GM23338 (cell line): ENCODE measurements at regions not wholly inside any gene's neighbourhood (a gene's known extent, or its start where the extent isn't known, plus 50 kb on each side); places are given as distances from the start of the nearest gene placed in this dataset.

Experiments used
- CREB1 ChIP-seq: fragments of 250-450 bp; sonication (Bioruptor Pico); IDR thresholded peaks from 2 replicates; pipeline ENCODE4 v1.5.0; 2020; ENCODE audit warnings: low read depth, mild to moderate bottlenecking, moderate library complexity
- EZH2 ChIP-seq: fragments of 200-600 bp; sonication (generic); IDR thresholded peaks from one replicate; pipeline ENCODE4 v1.8.0; 2017; ENCODE audit warnings: antibody characterized with exemption, mild to moderate bottlenecking, low read depth; ENCODE audit not compliant: unreplicated experiment
- EZH2phosphoT487 ChIP-seq: fragments of 200-600 bp; sonication (generic); IDR thresholded peaks from one replicate; pipeline ENCODE4 v1.8.1; 2018; ENCODE audit warnings: antibody characterized with exemption; ENCODE audit not compliant: unreplicated experiment
- JUNB ChIP-seq: IDR thresholded peaks from one replicate; pipeline ENCODE4 v1.6.1; 2016; ENCODE audit warnings: antibody characterized with exemption; ENCODE audit not compliant: unreplicated experiment
- POLR2AphosphoS5 ChIP-seq: IDR thresholded peaks from 2 replicates; pipeline ENCODE4 v1.6.1; 2016; ENCODE audit warnings: antibody characterized with exemption, low read depth
- ZNF114 ChIP-seq: fragments of 250-450 bp; sonication (Bioruptor Pico); IDR thresholded peaks from 2 replicates; pipeline ENCODE4 v1.5.0; 2020; ENCODE audit warnings: mild to moderate bottlenecking, moderate library complexity
- ZNF331 ChIP-seq: fragments of 250-450 bp; sonication (Bioruptor Pico); IDR thresholded peaks from 2 replicates; pipeline ENCODE4 v1.5.0; 2020; ENCODE audit warnings: low read depth, mild to moderate bottlenecking, moderate library complexity
- TF ChIP-seq, protein P1 (sequence below), 2 experiments: fragments of 200-600 bp in 1 of 2; sonication (generic) in 1 of 2; conservative IDR thresholded peaks; 2 replicates each; pipeline versions ENCODE4 v1.5.1 to v1.6.1; 2016 to 2017; ENCODE audit warnings: antibody characterized with exemption in 2 of 2, low read depth in 2 of 2, mild to moderate bottlenecking in 2 of 2, moderate library complexity in 1 of 2
- TF ChIP-seq, protein P2 (sequence below): IDR thresholded peaks from 2 replicates; pipeline ENCODE4 v1.6.1; 2016; ENCODE audit warnings: antibody characterized with exemption
- TF ChIP-seq, protein P3 (sequence below): IDR thresholded peaks from one replicate; pipeline ENCODE4 v1.6.1; 2018; ENCODE audit warnings: antibody characterized with exemption; ENCODE audit not compliant: unreplicated experiment

DNA sequence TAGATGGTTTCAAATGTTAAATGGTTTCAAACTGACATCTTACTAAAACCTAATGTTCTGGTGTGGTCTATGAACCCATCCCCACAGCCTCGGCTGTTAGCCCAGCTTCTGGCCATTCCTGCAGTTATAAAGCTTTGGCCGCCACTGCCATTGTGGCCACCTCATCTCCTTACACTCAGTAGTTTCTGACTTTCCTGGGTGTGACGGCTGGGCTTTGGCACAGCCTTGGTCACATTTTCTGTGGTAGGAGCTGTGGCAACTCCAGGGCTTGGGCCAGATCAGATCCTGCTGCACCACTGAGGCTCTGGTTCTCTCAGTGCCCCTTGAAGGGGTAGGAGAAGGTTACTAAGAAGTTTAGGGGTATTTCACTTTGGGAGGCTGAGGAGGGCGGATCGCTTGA lies 84.2 kb upstream of the STXBP6 start:
- TF ChIP-seq POLR2AphosphoS5 (no peak), CREB1 (no peak), EZH2phosphoT487 (no peak), EZH2 (no peak), JUNB (no peak), ZNF114 (CRISPR knock-in tag) (no peak), ZNF331 (CRISPR knock-in tag) (no peak)
- TF ChIP-seq, protein P1, sequence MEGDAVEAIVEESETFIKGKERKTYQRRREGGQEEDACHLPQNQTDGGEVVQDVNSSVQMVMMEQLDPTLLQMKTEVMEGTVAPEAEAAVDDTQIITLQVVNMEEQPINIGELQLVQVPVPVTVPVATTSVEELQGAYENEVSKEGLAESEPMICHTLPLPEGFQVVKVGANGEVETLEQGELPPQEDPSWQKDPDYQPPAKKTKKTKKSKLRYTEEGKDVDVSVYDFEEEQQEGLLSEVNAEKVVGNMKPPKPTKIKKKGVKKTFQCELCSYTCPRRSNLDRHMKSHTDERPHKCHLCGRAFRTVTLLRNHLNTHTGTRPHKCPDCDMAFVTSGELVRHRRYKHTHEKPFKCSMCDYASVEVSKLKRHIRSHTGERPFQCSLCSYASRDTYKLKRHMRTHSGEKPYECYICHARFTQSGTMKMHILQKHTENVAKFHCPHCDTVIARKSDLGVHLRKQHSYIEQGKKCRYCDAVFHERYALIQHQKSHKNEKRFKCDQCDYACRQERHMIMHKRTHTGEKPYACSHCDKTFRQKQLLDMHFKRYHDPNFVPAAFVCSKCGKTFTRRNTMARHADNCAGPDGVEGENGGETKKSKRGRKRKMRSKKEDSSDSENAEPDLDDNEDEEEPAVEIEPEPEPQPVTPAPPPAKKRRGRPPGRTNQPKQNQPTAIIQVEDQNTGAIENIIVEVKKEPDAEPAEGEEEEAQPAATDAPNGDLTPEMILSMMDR (conservative IDR thresholded peaks at IDR 0.05; ENCODE audit: low read depth in 2 of 2) = no peak
- TF ChIP-seq, protein P2, sequence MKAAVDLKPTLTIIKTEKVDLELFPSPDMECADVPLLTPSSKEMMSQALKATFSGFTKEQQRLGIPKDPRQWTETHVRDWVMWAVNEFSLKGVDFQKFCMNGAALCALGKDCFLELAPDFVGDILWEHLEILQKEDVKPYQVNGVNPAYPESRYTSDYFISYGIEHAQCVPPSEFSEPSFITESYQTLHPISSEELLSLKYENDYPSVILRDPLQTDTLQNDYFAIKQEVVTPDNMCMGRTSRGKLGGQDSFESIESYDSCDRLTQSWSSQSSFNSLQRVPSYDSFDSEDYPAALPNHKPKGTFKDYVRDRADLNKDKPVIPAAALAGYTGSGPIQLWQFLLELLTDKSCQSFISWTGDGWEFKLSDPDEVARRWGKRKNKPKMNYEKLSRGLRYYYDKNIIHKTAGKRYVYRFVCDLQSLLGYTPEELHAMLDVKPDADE = no peak
- TF ChIP-seq, protein P3, sequence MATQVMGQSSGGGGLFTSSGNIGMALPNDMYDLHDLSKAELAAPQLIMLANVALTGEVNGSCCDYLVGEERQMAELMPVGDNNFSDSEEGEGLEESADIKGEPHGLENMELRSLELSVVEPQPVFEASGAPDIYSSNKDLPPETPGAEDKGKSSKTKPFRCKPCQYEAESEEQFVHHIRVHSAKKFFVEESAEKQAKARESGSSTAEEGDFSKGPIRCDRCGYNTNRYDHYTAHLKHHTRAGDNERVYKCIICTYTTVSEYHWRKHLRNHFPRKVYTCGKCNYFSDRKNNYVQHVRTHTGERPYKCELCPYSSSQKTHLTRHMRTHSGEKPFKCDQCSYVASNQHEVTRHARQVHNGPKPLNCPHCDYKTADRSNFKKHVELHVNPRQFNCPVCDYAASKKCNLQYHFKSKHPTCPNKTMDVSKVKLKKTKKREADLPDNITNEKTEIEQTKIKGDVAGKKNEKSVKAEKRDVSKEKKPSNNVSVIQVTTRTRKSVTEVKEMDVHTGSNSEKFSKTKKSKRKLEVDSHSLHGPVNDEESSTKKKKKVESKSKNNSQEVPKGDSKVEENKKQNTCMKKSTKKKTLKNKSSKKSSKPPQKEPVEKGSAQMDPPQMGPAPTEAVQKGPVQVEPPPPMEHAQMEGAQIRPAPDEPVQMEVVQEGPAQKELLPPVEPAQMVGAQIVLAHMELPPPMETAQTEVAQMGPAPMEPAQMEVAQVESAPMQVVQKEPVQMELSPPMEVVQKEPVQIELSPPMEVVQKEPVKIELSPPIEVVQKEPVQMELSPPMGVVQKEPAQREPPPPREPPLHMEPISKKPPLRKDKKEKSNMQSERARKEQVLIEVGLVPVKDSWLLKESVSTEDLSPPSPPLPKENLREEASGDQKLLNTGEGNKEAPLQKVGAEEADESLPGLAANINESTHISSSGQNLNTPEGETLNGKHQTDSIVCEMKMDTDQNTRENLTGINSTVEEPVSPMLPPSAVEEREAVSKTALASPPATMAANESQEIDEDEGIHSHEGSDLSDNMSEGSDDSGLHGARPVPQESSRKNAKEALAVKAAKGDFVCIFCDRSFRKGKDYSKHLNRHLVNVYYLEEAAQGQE = no peak
